ENCODE measurements at regions not wholly inside any gene's neighbourhood (a gene's known extent, or its start where the extent isn't known, plus 50 kb on each side); places are given as distances from the start of the nearest gene placed in this dataset.

- DNase-seq: no peak
These were observed 2249.1 kb downstream of the NCAM2 start for GRCh38 chr21:23247334-23247733.

GRCh38 chr21:23245255-23245654 is 2247.0 kb downstream of the NCAM2 start:
- DNase-seq: no peak

- no peak for DNase-seq
These were observed 2225.7 kb downstream of the NCAM2 start for GRCh38 chr21:23223882-23224281.

DNA sequence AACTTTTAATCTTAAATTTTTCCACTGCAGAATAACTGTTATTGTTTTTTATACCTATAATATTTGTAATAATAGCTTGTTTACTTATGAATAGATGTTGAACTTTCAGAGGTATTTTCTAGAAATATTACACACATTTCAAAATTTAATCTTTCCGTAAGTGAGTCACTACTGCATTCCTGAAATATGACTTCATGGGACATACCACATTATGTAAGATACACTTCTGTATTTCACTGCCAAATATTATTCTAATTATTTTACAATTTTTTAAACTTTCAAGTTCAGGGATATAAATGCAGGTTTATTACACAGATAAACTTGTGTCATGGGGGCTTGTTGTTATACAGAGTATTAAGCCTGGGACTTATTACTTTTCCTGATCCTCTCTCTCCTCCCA is 2220.5 kb downstream of the NCAM2 start:
- no peak for DNase-seq

DNA sequence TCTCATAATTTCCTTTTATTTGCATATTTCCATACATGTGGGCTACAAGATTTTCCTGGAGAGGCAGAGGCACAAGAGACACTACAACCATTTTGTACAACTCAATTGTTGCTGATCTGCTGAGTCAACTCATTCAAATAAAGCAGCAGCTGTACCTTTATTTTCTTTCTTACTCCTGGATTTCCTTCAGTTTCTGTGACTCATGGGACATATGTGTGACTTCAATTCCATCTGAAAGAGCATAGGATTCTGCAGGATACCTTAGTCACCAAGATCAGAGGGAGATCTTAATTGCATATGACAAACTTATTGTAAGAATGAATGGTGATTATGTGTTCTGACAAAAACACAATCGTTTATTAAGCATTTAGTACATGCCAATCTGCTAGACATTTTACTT is 2219.4 kb downstream of the NCAM2 start:
- no peak for DNase-seq

DNA sequence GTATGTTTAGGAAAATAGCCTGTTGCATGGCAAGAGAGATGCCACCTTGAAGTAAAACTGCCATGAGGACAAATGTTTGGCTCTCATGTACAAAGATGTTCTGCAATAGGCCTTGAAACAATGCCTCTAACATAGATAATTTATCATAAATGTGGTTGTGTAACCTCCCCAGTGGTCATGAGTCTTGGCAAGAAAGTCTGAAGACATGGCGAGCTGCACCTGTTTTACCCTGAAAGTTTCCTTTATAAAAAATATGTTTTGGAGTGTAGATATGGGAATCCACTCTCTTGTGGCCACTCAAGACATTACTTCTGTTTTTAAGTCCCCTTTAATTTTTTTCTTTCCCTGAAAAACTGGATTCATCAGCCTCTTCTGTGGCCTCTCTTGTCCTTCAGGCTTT is 2217.1 kb downstream of the NCAM2 start:
- DNase-seq: no peak

Data from hypothalamus (tissue), 51 donors.